C1 segment of cervical spinal cord (tissue), 14 donors: ENCODE measurements at regions not wholly inside any gene's neighbourhood (a gene's known extent, or its start where the extent isn't known, plus 50 kb on each side); places are given as distances from the start of the nearest gene placed in this dataset.

Experiments used
- DNase-seq, 14 donors: peaks; one replicate each; lab custom pipeline; 2025; lab: John Stamatoyannopoulos, UW

DNA sequence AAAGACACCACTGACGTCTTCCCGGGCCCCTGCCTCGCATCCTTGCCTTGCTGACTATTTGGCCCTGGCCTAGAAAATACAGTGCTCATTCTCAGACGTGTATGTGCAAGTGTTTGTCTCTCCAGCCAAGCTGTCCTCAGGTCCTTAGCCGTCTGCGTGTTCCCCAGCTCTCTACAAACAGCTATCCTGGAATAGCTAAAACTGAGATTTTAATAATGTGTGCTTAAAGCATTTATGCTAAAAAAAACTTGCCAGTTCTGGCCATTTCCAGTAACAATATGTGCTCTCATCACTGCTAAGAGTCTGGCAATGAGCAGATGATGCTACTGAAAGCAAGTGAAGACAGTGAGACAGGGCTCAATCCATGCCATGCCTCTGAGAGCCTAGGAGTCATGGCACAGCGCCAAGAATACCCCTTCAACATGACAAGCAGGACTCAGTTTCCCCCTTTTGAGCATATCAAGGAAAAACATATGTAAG lies 55.7 kb downstream of the IRF2BP2 start:
- DNase-seq: no peak

DNA sequence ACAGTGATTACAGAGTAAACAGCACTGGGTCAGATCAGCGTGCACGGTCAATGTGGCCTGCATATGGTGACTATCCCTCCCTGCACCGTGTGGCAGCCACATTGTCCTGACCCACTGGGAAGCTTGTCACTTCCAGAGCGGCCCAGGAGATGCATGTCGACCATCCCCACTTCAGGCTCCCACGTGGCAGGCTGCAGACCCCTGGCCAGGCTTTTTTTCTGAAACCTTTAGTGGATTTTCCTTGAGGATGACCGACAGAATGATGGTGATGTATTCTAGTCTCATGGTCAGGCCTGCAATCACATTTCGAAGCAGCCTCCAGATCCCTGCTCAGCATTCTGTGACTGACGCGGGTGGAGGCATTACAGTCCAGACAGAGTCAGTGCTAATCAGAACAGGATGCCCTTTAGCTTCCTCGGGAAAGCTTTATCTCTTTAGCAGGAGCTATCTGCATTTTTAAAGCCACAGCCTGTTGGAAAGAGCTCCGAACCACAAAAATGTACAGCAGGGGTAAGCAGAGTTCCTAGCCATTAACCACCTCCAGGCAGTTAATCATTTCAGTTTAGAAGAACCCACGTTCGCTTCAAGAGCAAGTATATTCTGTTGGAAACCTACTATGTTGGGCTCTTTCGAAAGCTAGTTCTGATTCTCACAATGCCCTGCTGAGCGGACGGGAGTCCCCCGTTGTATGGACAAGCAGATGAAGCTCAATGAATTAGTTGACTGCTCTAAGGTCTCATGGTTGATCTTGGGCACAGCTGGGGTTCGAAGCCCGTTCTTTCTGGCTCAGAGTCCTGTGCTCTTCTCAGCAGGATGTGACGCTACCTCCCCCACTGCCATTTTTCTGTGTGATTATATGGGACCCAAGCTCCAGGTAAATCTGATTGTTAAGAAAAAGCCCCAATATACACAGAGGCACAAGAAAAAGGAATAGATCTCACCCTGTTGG lies 56.5 kb downstream of the IRF2BP2 start:
- no peak for DNase-seq

DNA sequence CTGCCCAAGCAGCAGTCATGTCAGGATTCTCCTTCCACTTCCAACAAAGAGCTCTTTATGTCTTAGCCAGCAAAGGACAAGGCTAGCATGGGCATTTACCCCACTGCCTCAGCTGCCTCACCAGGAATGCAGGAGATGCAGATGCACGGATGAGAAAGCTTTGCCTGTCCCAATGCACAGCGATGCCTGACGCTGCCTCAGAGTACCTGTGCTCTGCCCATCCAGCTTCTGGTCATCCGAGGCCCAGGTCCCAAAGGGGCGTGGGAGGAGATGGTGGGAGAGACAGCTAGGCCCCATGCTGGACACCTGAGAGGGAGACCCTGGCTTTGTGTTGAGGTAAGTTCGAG lies 59.0 kb downstream of the IRF2BP2 start:
- DNase-seq: no peak

DNA sequence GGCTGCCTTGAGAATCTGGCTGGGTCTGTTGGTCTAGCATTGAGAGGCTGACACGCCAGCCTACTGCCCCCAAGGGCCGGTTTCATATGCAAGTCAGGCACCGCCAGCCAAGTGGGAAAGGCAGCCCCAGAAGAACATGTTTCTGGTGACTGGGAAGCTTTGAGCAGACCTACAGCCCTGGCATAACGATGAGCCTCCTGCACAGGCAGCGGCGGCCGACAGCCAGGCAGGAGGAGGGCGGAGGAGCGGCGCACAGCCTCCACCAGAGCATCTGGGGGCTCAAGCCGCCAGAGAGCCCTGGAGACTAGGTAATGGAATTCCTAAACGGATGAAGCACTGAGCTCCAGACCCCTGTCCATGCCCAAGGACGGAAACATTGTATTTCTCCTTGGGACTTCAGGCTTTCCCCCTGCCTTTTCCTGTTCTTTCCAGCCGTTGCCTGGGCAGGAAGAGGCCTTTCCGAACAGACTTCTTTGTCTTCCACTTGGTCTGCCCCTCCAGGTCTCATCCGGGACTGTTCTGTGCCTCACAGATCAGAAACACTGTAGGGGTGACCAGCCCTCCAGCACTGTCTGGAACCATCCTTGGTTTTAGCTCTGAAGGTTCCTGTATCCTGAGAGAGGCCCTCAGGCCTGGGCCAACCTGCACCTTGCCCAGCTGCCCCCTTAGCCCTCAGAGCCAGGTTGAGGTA lies 59.5 kb downstream of the IRF2BP2 start:
- DNase-seq: peak in 12 of 14 donors; percentile 29 to 77 (median 68)

DNA sequence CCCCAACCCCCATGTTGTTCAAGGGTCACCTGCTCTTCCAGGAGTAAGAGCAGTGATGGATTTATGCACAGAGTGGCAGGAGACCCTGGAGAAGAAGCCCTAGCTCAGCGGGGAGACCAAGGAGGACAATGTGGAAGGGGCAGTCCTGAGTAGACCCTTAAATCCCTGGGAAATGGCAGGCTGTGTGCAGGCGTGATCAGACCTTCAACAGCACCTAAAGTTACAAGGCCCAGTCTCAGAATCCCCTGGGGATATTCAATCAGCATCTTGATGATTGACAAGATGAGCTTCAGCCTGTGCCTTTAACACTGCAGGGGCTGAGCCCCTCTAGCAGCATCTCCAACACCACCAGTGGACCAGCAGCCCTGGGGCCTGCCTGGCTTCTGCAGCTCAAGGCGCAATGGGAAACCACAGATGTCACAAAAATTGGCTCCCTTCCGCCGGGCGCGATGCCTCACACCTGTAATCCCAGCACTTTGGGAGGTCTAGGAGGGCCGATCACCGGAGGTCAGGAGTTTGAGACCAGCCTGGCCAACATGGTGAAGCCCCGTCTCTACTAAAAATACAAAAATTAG lies 60.4 kb downstream of the IRF2BP2 start:
- no peak for DNase-seq

DNA sequence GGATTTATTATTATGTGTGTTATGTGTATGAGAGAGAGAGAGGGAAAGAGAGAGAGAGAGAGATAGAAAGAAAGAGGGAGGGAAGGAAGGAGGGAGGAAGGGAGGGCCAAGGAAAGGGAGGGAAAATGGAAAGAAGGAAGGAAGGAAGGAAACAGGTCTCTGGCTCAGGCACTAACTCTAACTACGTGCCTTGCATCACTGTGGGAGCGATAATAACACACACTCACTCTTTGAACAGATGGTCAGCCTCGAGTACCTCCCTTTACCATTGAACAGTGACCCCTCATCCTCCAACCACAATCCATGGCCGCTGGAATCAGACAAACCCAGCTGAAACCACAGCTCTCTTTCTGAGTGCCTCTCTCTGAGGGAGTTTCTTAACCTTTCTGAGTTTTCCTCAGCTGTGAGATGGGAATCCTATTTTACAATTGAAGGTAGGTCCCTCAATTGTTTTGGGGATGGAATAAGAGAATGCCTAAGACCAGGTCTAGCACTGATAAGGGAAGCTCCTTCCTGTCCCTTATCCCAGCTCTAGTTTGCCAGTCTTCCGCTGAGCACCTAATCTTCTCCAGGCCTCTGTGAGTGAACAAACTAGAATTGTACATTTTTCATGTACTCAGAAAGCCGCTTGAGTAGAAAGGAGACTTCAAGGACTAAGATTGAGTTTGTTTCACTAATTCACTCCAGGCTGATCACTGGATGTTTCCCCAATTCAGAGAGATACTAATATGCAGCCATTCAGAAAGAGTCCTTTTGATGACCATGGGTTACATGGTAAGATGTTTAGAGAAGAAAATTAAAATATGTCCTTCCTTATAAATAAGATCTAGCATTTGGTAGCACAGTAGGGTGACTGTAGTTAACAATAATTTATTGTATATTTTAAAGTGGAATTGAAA lies 62.8 kb downstream of the IRF2BP2 start:
- no peak for DNase-seq

DNA sequence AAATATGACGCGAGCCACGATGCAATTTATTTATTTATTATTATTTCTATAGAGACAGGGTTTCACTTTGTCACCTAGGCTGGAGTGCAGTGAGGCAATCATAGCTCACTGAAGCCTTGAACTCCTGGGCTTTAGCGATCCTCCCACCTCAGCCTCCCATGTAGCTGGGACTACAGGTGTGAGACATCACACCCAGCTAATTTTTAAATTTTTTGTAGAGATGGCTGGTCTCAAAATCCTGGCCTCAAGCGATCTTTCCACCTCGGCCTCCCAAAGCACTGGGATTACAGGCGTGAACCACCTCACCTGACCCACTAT lies 63.6 kb downstream of the IRF2BP2 start:
- no peak for DNase-seq

DNA sequence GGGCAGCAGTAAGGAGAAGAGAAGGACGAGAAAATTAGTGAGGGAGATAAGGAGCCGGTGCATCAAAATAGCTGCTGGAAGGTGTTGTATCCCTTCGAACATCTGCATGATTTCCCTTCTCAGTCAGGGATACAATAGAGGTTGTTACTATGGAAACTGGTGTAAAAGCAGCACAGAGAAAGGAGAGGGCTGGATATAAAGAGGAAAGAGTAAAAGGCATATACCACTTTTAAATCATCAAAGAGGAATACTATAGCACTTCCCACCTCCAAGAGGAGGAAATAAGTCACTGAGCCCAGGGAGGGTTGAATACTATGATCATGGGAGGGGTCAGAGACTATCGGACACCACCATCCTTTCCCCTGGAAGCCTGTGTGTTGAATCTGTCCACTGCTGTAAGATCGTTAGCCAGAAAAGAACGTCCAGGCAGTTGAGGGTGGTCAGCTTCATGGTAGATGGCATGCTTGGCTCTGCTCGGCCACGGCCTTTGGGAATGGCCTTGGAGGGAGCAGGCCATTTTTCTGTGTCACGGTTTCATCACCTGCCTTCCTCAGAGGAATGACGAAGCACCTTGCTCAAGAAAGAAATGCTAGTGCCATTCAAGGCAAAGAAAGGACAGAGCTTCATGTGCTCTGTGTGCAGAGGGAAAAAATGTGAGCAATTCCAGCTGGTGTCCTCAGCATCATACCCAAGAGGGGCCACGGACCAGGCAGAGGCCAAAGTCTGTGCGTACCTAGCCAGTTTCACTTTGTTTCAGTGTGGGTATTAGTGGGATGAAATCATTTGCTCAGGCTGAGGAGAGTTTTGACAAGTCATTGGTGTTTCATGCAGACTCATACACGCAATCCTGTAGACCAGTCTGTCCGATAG lies 64.2 kb downstream of the IRF2BP2 start:
- no peak for DNase-seq

DNA sequence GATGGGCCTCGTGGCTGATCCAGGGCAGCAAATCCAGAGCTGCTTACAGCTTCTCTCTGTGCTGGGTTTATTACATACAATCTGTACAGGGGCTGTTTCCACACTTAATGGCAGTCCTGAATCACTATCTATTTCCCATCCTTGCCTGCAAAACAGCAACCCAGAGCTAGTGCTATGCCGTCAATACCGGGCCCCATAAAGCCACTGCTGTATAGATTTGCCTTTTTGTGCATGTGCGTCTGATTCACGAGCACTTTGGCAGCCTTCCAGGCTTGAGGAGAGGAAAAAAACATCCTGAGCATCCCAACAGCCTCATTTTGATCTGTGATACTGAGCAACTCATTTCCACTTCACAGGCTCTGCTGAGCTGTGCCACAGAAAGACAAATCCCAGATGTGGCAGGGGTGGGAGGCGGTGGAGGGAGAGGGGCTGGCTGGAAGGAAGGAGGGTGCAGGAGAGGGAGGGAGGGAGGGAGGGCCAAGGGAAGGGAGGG lies 65.2 kb upstream of the TARBP1 start:
- DNase-seq: peak in 11 of 14 donors; percentile 41 to 78 (median 58)

DNA sequence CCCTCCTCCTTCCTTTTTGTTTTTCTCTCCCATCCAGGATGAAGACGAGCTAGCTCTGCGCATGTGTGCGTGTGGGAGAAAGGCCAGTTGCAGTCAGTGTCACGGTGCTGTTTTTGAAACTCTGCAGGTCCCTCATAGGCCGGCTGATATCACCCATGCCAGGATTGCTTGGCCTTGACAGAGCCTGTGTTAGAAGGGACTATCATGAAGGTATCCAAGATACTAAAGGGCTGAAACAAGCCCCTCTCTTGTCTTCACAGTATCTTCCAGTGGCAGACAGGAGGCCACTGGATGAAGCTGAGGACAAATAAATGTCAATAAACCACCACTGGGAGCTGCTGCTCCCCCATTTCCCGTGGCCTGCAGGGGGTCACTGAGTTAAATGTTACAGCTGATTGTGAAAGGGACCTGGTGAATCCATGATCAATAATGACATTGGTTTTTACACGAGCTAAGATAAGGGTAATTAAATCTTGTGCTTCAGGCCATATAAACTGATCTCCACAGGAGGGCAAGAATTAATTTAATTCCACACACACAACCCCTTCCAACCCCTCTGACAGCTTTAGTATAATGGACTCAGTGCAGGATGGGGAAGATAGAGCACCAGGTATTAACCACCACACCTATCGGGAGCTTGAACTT lies 64.6 kb upstream of the TARBP1 start:
- DNase-seq: peak in 2 of 14 donors; percentile 28 to 69

DNA sequence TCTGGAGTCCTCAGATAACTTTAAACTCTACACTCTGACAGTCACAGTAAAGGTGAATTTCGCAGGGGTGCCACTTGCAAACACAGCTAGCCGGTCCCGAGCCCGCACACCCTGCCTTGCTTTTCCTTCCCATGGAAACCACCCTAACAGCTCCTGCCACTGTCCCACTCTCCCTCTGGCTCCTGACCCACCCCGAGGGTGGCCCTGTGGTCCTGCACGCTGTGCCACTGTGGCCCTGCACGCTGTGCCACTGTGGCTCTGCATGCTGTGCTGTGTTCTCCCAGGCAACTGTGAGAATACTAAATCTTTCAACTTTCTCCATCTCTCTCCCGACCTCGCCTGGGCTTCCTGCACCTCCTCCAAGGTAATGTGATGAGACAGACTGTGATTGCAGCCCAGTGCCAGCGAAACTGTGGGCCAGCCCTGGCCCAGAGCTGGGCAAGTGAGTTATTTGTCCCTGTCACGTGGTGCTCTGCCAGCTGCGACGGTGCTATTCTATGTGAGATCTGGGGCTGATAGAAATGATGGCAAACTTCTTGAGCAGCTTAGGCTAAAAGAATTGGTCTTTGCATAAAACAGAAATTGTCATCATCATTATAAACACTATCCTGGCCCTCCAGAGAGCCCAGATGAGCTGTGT lies 63.4 kb upstream of the TARBP1 start:
- peak in 4 of 14 donors; percentile 16 to 66 (median 40) for DNase-seq

DNA sequence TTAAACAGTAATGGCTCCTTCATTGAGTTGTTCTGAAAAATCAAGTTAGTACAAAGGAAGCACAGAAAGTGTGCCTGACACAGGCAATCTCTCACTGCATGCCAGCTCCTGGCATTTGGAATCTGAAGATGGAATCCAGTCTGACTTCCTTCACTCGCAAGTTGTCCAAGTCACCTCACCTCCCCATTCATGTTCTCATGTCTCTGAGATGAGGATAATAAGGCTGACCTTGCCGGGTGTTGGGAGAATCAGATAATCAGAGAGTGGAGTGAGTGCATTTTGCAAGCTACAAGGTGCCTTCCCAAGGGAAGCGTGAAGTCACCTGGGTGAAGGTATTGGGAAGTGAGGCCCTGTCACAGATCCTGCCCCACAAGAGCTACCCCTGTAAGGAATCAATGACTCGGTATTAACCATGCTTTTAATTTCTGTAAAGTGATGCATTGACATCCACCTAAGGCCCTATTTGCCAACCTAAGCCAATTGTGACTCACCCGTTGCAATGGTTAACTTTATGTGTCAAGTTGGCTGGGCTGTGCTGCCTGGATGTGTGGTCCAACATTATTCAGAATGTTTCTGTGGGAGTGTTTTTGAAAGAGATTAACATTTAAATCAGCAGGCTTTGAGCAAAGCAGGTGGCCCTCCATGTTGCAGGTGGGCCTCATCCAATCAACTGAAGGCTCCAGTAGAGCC lies 62.5 kb upstream of the TARBP1 start:
- no peak for DNase-seq

DNA sequence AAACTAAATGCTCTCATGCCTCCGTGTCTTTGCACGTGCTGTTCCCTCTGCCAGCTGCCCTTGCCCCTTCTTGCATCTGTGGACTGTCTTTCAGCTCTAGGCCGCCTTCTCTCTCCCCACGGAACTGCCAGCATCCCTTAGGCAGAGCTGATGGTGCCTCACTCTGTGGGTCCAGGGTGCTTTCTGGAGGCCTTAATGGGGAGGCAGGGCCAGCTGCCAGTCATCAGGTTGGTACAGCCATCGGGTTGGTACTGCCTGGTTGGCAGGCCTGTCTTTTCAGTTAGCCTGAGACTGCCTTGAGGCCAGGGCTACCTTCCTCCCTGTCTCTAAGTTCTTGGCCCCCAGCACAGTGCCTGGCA lies 61.4 kb upstream of the TARBP1 start:
- DNase-seq: no peak

DNA sequence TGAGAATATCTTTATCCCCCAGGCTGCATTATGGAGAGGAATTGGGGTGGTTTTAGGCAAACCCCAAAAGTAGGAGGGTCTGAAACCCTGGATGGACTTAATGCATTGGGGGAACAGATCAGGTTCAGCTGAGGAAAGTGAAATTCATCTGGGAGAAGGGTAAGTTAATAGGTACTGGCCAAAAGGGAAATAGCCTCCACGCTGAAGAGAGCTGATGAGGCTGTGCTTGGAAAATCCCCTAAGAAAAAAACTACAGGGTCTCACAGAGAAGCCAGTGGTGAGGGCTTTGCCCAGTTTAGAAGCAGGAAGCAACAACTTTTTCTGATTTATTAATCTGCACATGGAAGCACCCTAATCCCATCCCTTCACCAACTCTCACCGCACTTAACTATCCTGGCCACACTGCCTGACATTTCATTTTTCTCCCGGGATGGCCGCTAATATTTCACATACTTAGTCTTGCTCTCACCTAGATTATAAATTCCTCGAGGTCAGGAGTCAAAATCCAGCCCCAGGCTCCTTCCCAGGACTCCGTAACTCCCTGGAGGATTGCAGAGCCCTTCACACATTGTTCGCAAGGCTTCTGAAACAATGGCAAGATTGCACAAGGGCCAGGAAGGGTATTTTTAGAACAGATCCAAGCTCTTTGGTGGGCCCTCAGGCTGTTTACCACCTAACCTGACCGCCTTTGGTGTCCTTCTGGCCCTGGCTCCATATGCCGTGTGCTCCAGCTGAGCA lies 60.9 kb upstream of the TARBP1 start:
- no peak for DNase-seq

DNA sequence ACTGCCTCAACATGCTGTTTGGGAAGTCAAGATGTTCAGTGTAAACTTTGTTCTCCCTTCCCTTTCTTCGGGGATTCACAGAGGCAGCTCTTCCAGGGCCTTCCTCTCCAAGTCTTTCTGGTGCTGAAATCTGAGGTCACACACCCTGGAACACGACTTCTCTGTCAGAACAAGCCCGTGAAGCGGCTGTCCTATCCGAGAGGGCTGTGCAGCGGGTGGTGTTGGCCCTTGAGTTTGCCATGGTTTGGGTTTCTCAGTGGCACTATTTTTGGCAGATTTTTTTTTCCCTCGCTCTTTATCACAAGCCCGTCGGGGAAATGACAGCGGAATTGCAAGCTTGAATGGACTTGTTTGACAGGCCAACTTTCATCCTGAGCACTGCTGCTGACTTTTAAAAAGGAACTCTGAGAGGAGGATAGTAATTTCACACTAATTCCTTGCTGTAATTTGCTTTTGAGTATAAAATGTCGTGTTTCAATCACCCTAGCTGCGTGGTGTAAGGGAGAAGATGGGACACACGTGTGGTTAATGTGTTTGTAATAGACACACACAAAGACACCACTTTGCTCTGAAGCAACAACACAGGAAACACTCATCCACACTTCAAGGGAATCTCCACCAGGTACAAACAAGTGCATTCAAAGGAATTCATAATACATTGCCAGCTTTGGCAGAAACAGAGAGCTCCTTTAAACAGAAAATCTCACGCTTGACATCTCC lies 60.1 kb upstream of the TARBP1 start:
- peak in 1 of 14 donors; percentile 29 for DNase-seq

DNA sequence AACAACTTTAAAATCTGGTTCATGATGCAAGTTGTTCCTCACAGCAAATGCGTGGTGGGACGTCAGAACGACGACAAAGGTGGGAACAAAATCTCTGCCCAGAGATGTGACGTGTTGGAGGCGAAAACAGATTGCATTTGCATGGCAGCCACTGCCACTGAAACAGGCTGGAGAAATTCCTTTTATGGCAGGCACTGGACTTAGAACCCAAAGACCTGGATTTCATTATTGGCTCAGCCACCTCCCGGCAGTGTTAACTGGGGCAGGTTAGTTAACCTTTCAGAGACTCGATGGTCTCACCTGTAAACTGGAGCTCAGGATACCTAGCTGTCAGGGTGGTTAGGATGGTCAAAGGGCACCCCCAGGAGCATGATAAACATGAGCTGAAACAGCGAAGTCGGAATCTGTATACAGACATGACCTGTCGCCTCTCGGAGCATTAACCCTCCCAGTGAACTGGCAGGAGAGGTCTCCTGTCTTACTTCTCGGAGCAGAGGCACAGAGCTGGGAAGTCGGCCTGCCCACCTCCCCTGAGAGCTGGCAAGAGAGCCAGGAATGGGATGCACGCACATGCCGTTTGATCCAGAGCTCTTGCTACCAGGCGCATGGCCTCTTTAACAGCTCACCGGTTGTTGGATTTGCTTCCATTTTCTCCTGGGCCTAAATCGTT lies 59.2 kb upstream of the TARBP1 start:
- DNase-seq: peak in 1 of 14 donors; percentile 26

DNA sequence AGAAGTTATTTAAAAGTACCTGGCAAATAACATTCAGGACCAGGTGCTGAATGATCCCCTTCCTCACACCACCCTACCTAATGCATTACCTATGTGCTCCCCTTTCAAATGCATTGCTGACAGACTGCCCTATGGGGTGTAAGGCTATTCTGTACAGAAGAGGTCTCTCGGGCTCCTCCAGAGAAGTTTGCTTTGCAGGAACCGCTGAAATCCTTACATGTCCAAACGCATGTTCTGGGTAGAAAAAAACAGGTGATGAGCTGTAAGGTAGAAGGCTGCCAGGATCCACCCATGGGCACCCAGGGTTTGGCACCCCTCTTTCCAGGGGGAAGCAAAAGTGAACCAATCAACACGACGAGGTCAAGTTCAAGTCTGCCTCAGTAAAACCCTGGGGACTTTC lies 58.3 kb upstream of the TARBP1 start:
- DNase-seq: no peak
